K562 (cell line): ENCODE measurements at regions not wholly inside any gene's neighbourhood (a gene's known extent, or its start where the extent isn't known, plus 50 kb on each side); places are given as distances from the start of the nearest gene placed in this dataset.

Source experiments
- ATAC-seq: fragments of 200-7000 bp; cut with Tn5 transposase; 3 replicates; pipeline ENCODE4 v1.9.1; 2020; ENCODE audit warnings: moderate library complexity
- BruUV-seq: library from RNA; stranded (reverse); fragments of 400-500 nt; replicated peaks from 2 replicates; lab custom pipeline; 2021; lab: Mats Ljungman, UMichigan
- CTCF ChIA-PET: fragments of 300-600 bp; formaldehyde crosslinking; extraction: SDS; loops from one replicate; lab custom pipeline; 2021; ENCODE audit warnings: low intra/inter-chr PET ratio; lab: Yijun Ruan, JAX
- POLR2A ChIA-PET: fragments of 300-600, 350-650 bp; sonication (Branson Sonifier 250); formaldehyde crosslinking; extraction: SDS; loops from one replicate; lab custom pipeline; 2021; ENCODE audit warnings: antibody characterized with exemption, inconsistent platforms; lab: Yijun Ruan, JAX
- DNase-seq, 4 experiments: peaks; one replicate each; pipeline versions ENCODE4 v3.0.0 to v3.0.0-alpha.2; 2011 to 2018; ENCODE audit warnings: low spot score in 3 of 4, mixed read lengths in 3 of 4; ENCODE audit errors: extremely low read depth in 1 of 4
- FAIRE-seq: peaks from 2 replicates; lab custom pipeline; 2011; peaks lifted over from hg19 to GRCh38; lab: Jason Lieb, UNC
- H2AFZ ChIP-seq: 2 replicates; pipeline ENCODE4 v1.6.0; 2011; ENCODE audit warnings: low read depth, low read length, control low read depth, inconsistent platforms
- H3K27ac ChIP-seq: fragments of 200-600 bp; 3 replicates; pipeline ENCODE4 v1.8.0; 2011; ENCODE audit warnings: low read depth, mild to moderate bottlenecking, control low read depth, inconsistent platforms, low read length, moderate library complexity, mixed read lengths; ENCODE audit errors: extremely low read depth
- H3K27me3 ChIP-seq, 2 experiments: fragments of 300-600 bp in 1 of 2; 2 replicates in 1 of 2; 3 replicates in 1 of 2; pipeline versions ENCODE4 v1.6.0 to v1.8.0; 2011; ENCODE audit warnings: inconsistent platforms in 2 of 2, low read length in 2 of 2, mild to moderate bottlenecking in 1 of 2, mixed read lengths in 1 of 2, moderate library complexity in 1 of 2; ENCODE audit not compliant: control insufficient read depth in 2 of 2, insufficient read depth in 2 of 2
- H3K36me3 ChIP-seq: fragments of 300-600 bp; 3 replicates; pipeline ENCODE4 v1.8.0; 2011; ENCODE audit warnings: mild to moderate bottlenecking, low read length, inconsistent platforms; ENCODE audit not compliant: control insufficient read depth, insufficient read depth
- H3K4me1 ChIP-seq, 2 experiments: fragments of 200-600 bp in 1 of 2; replicated peaks in 1 of 2; 2 replicates in 1 of 2; 3 replicates in 1 of 2; pipeline versions ENCODE4 v1.5.1 to v1.8.0; 2011; ENCODE audit warnings: inconsistent platforms in 2 of 2, low read length in 2 of 2, mild to moderate bottlenecking in 1 of 2, mixed read lengths in 1 of 2, moderate library complexity in 1 of 2; ENCODE audit not compliant: control insufficient read depth in 2 of 2, insufficient read depth in 2 of 2
- H3K4me2 ChIP-seq: 2 replicates; pipeline ENCODE4 v1.6.1; 2011; ENCODE audit warnings: low read length, control low read depth, inconsistent platforms, mixed read lengths; ENCODE audit not compliant: insufficient read depth
- H3K4me3 ChIP-seq: fragments of 200-600 bp; sonication (generic), shearing (Covaris generic); 2 replicates; pipeline ENCODE4 v1.5.1; 2016; ENCODE audit warnings: control low read depth, inconsistent platforms
- H3K79me2 ChIP-seq: fragments of 200-600 bp; 3 replicates; pipeline ENCODE4 v1.8.0; 2011; ENCODE audit warnings: low read length, inconsistent platforms; ENCODE audit not compliant: control insufficient read depth, insufficient read depth
- H3K9ac ChIP-seq, 2 experiments: 2 replicates each; pipeline versions ENCODE4 v1.6.0 to v1.6.1; 2011; ENCODE audit warnings: low read depth in 2 of 2, low read length in 2 of 2, control low read depth in 1 of 2, inconsistent platforms in 1 of 2, mild to moderate bottlenecking in 1 of 2, mixed read lengths in 1 of 2; ENCODE audit not compliant: insufficient read depth in 1 of 2
- H3K9me1 ChIP-seq: one replicate; pipeline ENCODE4 v1.6.0; 2011; ENCODE audit warnings: inconsistent platforms, mild to moderate bottlenecking, low read length, moderate library complexity; ENCODE audit not compliant: control insufficient read depth, insufficient read depth
- H3K9me3 ChIP-seq: replicated peaks from 2 replicates; pipeline ENCODE4 v1.5.1; 2011; ENCODE audit warnings: low read depth, low read length, inconsistent platforms; ENCODE audit not compliant: control insufficient read depth, insufficient read depth
- H4K20me1 ChIP-seq: replicated peaks from 2 replicates; pipeline ENCODE4 v1.6.1; 2011; ENCODE audit warnings: low read length, inconsistent platforms, mixed read lengths; ENCODE audit not compliant: control insufficient read depth, insufficient read depth
- C11orf30 ChIP-seq: fragments of 450-650 bp; IDR thresholded peaks from 2 replicates; pipeline ENCODE4 v1.6.1; 2016; ENCODE audit warnings: low read depth, mild to moderate bottlenecking
- CEBPG ChIP-seq, 3 experiments: fragments of 200-800 bp in 1 of 3; sonication (Bioruptor generic) in 1 of 3; sonication (generic) in 1 of 3; formaldehyde crosslinking in 1 of 3; IDR thresholded peaks in 2 of 3; conservative IDR thresholded peaks in 1 of 3; 2 replicates each; pipeline versions ENCODE4 v1.6.1 to v1.8.0; 2016 to 2022; ENCODE audit warnings: missing compliant biosample characterization in 2 of 3, missing genetic modification characterization in 2 of 3, mild to moderate bottlenecking in 1 of 3, missing genetic modification reagents in 1 of 3
- KLF10 ChIP-seq: fragments of 250-450 bp; sonication (Bioruptor Pico); IDR thresholded peaks from 2 replicates; pipeline ENCODE4 v1.6.1; 2021; ENCODE audit warnings: matching md5 sums
- MAFG ChIP-seq: fragments of 450-650 bp; conservative IDR thresholded peaks from 2 replicates; pipeline ENCODE4 v1.6.1; 2016; ENCODE audit warnings: missing genetic modification characterization, missing compliant biosample characterization
- NFE2 ChIP-seq: IDR thresholded peaks from 2 replicates; pipeline ENCODE4 v1.6.1; 2014; ENCODE audit warnings: antibody characterized with exemption, low read depth
- NFE2L1 ChIP-seq: fragments of 450-650 bp; IDR thresholded peaks from 2 replicates; pipeline ENCODE4 v1.6.1; 2016; ENCODE audit warnings: missing genetic modification characterization, low read depth, mild to moderate bottlenecking, missing compliant biosample characterization, moderate library complexity, borderline replicate concordance
- POLR2A ChIP-seq: fragments of 450-650 bp; conservative IDR thresholded peaks from 2 replicates; pipeline ENCODE4 v1.6.1; 2016
- RCOR1 ChIP-seq, 2 experiments: IDR thresholded peaks; 2 replicates each; pipeline ENCODE4 v1.6.1; 2012; ENCODE audit warnings: low read depth in 2 of 2, low read length in 2 of 2, borderline replicate concordance in 1 of 2, improper control_type of control experiment in 1 of 2
- TEAD1 ChIP-seq, 2 experiments: fragments of 450-650 bp in 1 of 2; sonication (generic) in 1 of 2; formaldehyde crosslinking; IDR thresholded peaks; 2 replicates each; pipeline versions ENCODE4 v1.4.0 to v1.8.0; 2020 to 2022; ENCODE audit warnings: mild to moderate bottlenecking in 2 of 2, missing genetic modification reagents in 1 of 2
- U2AF1 ChIP-seq: fragments of 200-400 bp; formaldehyde crosslinking; optimal IDR thresholded peaks from 2 replicates; pipeline ENCODE3; 2017; ENCODE audit warnings: mild to moderate bottlenecking, low read depth, low read length, moderate library complexity
- UBTF ChIP-seq, 2 experiments: IDR thresholded peaks; 2 replicates each; pipeline ENCODE4 v1.6.1; 2012; ENCODE audit warnings: improper control_type of control experiment in 2 of 2, low read depth in 2 of 2, low read length in 2 of 2, borderline replicate concordance in 1 of 2
- ZKSCAN1 ChIP-seq: fragments of 150-350 bp; IDR thresholded peaks from 2 replicates; pipeline ENCODE4 v1.6.1; 2016; ENCODE audit warnings: low read depth, low read length
- ZNF24 ChIP-seq: fragments of 450-650 bp; IDR thresholded peaks from 2 replicates; pipeline ENCODE4 v1.6.1; 2016
- ZNF274 ChIP-seq: IDR thresholded peaks from 2 replicates; pipeline ENCODE4 v1.6.1; 2011; ENCODE audit warnings: low read depth, mild to moderate bottlenecking, low read length, moderate library complexity, borderline replicate concordance
- ZNF316 ChIP-seq: fragments of 450-650 bp; IDR thresholded peaks from 2 replicates; pipeline ENCODE4 v1.6.1; 2016
- WGBS: fragments of 100-300 bp; shearing (Covaris generic); methylation state at CpG from one replicate; pipeline ENCODE4 v1.1.6; 2016; ENCODE audit warnings: low coverage, mixed read lengths; ENCODE audit not compliant: insufficient coverage; ENCODE audit errors: missing lambda C conversion rate; 5-methylcytosine and 5-hydroxymethylcytosine counted together
- in situ Hi-C: fragments of 300-500 bp; cut with MboI; formaldehyde crosslinking; loops from 4 replicates; pipeline ENCODE4 v1.15.0; 2018; ENCODE audit warnings: inconsistent platforms, mixed read lengths
- intact Hi-C: fragments of 100-400 bp; cut with micrococcal nuclease; formaldehyde crosslinking; loops from 2 replicates; pipeline ENCODE4 v1.14.2; 2022

DNA sequence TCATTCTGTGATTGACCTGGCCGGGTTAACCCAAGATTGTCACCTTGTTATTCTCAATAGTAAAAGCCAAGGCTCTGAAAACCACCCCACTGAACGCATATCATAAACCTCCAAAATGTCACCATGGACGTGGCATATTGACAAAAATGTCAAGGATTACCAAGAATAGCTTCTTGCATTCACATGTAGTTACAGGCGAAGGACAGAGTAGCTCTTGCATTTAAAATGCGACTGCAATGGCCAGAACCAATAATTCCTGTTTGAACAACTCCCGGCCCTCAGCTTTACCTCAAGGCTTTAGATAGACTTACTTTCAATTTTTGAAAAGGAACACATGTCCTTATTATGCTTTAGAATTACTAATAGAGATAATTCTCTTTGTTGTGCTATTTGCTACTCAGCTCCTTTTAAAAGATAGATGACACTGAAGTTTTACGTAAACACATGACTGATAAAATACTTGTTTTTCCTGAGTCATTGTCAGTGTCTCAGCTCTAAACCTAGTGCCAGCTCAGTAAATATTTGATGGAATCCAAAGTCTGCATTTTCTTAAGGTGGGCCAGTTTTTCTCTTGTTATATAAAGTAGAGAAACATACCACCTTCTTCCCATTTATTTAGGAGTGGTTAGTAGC is 66.3 kb downstream of the CLDN34 start:
- no peaks in the 10 kb centered on the region for H3K79me2 ChIP-seq

More for the DNA sequence above, 66.3 kb downstream of the CLDN34 start:
- Histone ChIP-seq H3K9ac (no peak overlapping the region), H3K9me1 (no peaks in the 10 kb centered on the region), H3K4me2 (no peak overlapping the region), H3K27me3 (peaks cover 0 to 12% of the 10 kb centered on the region in 2 experiments; a peak in 1 of 5 replicates), H3K4me3 (no peak overlapping the region), H3K4me1 (no peaks in the 10 kb centered on the region; a peak in 2 of 5 replicates), H4K20me1 (0 out of 2 replicates have a peak, but pooled peaks cover 2% of the 10 kb centered on the region), H3K36me3 (no peaks in the 10 kb centered on the region), H2AFZ (no peak overlapping the region), H3K27ac (no peak overlapping the region), H3K9me3 (no peaks in the 10 kb centered on the region)
- intact Hi-C loops (no loop called here), in situ Hi-C loops (no loop called here)
- BruUV-seq, result no TSS peak
- FAIRE-seq (no peak), DNase-seq (no peak), ATAC-seq (no peak)
- CTCF ChIA-PET, result no interaction called here
- POLR2A ChIA-PET, result no interaction called here
- 0 out of 2 replicates have a peak, but pooled peaks have one; percentile 9 for TF ChIP-seq C11orf30
- TF ChIP-seq RCOR1 (IDR thresholded peaks at IDR 0.05; ENCODE audit: borderline replicate concordance in 1 of 2, low read depth in 2 of 2, low read length in 2 of 2), result no peak
- no peak for TF ChIP-seq TEAD1 (CRISPR knock-in tag; IDR thresholded peaks at IDR 0.05)
- TF ChIP-seq ZKSCAN1, result no peak
- TF ChIP-seq CEBPG (CRISPR knock-in tag; IDR thresholded peaks at IDR 0.05), result no peak
- no peak for TF ChIP-seq CEBPG (tag; conservative IDR thresholded peaks at IDR 0.05 in 1 of 2, IDR thresholded peaks at IDR 0.05 in 1 of 2)
- TF ChIP-seq MAFG (tag), result peak; percentile 82
- no peak for TF ChIP-seq POLR2A
- no peak for TF ChIP-seq U2AF1
- no peak for TF ChIP-seq KLF10
- no peak for TF ChIP-seq ZNF274
- no peak for TF ChIP-seq UBTF (IDR thresholded peaks at IDR 0.05; ENCODE audit: borderline replicate concordance in 1 of 2, low read depth in 2 of 2, low read length in 2 of 2)
- peak; percentile 43; the same call in 1 of the 2 replicates for TF ChIP-seq ZNF316
- peak; percentile 19; the same call in 1 of the 2 replicates for TF ChIP-seq NFE2
- TF ChIP-seq ZNF24, result no peak
- TF ChIP-seq NFE2L1, result no peak
- WGBS, result 0% methylated on average over 5 of the region's 7 CpGs
